HG03060 (cell line): ENCODE measurements at regions not wholly inside any gene's neighbourhood (a gene's known extent, or its start where the extent isn't known, plus 50 kb on each side); places are given as distances from the start of the nearest gene placed in this dataset.
"Not testable (repeated sequence)": the region's sequence is repeated elsewhere in the genome, so short reads cannot be mapped to it uniquely, and the experiment has no call there.

Experiments used
- ATAC-seq: cut with Tn5 transposase; IDR thresholded peaks from one replicate; pipeline ENCODE4 v1.9.1; 2021; ENCODE audit warnings: low read depth, moderate number of reproducible peaks; ENCODE audit not compliant: unreplicated experiment

DNA sequence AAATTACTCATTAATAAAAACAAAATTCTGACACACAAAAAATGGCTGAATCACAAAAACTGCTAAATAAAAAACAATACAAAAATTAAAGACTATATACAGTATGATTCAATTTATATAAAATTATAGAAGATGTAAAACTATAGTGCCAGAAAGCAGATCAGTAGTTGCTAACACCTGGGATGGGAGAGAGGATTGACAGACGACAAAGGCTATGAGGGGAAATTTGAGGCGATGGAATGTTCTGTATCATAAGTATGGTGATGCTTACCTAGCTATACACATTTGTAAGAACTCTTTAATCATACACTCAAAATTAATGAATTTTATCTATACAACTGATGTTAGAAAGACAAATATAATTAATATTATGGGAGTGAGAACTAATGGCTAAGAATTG lies 247.9 kb upstream of the GJE1 start:
- no peak for ATAC-seq

DNA sequence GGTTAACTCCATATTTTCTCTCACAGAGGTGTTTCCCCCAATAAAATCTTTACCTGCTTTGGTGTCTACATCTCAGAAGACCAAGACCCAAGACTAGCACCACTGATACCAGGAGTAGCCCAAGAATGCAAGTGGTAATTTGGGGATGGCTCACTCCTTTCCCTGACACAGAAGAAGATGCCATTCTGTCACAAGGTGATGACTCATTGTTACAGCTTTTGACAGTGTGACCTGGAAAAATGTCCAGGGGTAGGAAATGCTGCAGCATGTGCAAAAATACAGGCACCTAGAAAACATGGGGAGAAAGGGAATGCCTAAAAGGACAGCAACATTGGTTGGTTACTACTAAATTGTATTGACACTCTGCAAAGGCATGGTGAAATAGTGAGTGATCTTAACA lies 254.0 kb upstream of the GJE1 start:
- ATAC-seq, result no peak

DNA sequence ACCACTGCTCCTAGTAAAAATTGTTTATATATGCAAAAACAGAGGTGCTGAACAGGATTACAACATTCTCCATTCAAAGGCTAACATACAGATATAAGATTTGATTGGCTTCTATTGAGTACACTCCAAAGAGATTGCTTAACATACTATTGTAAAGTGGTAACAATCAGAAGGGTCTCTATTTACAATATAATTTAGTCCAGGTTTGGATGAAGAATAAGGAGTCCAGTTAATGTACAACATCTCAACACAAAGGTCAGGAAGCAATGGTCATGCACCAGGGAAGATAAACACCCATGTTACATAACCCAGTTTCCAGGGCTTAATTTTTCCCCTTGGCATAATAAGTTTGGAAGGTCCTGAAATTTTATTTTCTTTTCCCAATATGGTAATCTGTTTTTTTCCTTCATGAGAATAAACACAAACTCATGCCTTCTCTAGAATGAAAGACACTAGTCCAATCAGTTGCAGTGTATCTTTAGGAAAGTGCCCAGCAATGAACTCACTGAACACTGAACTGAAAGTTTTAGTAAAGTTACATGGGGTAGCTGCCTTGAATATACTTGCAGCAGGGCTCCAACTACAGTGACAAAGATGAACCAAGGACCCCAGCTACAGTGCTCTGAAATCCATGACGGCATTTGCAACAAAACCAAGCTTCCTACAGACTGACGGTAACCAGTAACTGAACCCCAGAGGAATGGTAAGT lies 255.3 kb upstream of the GJE1 start:
- no peak for ATAC-seq

DNA sequence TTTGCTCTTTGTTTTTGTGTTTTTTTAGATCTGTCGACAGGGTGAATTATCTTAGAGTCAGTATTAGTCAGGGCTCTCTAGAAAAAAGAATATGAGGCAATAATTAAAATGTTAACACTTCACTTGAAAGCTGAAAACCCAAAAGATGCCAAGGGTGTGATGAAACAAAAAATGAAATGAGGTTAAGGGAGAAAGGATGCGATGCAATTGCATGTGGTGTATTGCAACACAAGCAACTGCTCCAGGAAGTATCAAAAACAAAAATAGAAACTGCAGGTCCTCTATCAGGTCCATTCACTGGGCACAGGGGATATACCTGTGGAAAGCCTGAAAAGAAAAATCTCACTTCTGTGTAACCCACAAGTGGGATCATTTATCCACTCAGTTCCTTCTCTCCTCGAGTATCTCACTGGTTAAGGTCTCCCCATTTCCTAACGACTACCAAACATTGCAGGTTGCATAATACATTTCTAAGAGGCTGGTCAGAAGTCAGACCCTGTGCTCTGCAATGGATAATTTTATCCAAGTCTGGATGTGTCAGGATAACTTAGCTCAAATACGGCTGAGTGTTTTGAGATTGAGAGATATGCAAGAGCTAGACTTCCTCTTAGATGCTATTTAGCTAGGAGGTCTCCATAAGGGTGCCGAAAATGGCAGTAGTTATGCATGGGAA lies 257.7 kb upstream of the GJE1 start:
- no peak for ATAC-seq

DNA sequence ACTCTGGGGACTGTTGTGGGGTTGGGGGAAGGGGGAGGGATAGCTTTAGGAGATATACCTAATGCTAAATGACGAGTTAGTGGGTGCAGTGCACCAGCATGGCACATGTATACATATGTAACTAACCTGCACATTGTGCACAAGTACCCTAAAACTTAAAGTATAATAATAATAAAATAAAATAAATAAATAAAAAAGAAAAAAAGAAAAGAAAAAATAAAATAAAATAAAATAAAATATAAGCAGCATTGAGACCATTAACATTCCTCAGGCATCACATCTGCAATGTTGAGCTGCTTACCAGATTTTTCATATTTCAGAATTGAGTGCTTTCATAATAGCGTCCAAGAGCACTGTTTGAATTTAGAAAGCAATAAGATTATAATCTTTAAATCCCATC lies 263.2 kb upstream of the GJE1 start:
- not testable (repeated sequence) for ATAC-seq

DNA sequence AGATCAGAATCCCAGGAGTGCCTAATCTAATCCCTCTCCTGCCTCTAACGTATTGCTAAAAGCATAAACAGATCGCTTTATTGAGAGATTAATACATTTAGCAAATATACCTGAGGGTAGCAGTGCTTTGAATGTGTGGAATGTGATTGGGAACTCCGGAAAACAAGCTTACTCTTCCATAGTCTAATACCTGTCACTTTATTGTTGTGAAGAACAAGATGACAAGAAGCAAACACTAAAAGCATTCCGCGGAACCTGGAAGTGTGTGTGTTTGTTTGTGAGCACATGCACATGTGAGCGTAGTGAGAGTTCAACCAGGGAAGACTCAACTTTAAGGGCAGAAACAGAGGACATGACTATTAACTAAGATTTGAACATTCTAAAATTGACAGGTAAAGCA lies 265.0 kb upstream of the GJE1 start:
- ATAC-seq, result no peak

DNA sequence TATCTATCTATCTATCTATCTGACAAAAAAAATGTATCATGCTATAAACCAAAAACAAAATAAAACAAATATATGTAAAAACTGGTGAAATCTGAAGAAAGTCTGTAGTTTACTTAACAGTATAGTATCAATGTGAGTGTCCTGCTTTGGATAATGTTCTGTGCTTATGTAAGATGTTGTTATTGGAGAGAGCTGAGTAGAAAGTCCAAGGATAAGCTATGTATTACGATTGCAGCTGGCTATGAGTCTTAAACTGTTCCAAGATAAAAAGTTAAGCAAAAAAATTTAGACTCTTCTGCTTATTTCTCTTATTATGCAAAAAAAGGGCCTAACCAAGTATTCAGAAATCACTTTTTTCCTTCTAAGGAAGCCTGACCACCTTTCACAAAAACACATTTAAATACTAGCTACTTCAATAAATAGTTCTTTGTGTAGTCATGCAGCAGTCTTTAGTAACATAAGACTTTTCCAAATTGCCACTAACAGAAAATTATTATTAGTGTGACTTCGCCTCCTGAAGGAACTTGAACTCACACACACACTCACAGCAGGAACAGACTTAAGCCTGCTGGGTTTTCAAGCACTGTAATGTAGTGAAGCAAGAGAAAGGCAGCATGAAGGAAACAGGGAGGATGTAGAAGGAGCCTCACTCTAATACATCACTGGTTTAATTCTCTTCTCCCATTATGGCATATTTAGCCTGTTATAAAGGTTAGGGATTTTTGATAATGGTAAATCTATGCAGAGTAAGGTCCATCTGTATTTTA lies 265.8 kb upstream of the GJE1 start:
- ATAC-seq, result no peak

DNA sequence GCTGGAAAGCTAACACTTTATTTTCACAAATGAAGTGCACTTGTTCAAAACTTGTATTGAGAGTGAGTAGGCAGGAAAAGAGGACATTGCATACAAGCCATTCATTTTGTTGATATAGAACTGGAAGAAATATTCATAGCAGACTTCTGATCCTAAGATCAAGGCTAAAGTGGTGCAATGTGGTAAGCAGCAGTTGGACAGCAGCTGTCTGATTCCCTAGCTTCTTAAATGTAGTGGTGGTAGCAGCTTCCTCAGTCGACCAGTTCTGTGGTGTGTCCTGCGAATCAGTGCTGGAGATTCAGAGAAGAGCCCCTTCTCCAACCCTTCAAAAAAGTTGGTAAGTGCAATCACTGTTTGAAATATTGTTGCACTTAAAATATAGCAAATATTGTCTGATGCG lies 281.7 kb upstream of the GJE1 start:
- no peak for ATAC-seq

DNA sequence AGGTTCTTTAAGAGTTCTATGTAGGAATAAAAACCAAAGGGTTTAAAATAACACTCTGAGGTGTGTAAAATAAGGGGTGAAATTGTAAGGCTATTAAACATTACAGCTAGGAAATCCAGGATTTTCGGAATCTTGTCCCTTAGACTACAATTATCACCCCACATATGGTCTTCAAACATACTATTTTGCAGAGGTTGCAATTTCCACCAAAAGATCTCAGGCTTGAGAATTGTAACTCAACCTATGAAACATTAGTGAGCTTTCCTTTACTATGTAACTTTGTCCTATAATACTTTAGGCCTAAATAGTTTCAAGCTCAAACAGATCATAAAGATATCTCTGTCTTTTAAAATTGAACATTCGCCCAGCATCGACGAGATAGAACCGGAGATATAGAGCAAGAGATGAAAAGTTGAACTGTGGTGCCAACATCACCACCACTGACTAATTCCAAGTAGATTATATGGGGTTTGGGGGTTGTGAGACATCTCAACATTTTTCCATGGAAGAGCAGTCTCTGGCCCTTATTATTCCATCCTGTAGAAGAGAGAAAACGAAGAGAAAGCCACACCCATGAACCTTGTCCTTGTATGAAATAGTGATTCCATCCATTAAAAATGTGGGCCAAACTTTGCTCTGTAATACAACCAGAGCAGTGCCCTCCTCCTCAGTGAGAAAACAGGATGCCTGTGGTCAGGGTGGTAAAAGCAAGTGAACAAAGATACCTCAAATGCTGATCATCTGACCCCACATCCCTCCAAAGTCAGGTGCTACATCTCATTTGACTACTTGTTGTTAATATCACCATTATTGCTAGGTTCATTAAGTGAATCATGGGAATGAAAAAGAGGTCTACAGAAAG lies 284.5 kb upstream of the GJE1 start:
- ATAC-seq, result no peak

DNA sequence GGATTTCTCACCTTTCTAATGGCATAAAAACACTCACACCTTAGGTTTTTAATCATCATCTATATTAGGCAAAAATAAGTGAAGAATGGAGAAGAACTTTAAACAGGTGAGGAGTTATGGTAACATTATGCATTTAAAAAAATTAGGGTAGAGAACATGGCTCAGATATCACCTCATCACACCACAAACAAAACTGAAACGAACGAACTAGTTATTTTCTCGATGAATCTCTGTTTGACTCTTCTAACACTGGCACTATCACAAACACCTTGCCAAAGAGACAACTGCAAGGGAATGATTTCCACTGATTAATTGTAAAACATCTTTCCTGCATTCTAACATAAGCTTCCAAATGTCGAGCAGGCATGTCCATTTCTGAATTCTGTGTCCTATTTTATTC lies 286.1 kb upstream of the GJE1 start:
- ATAC-seq, result no peak

DNA sequence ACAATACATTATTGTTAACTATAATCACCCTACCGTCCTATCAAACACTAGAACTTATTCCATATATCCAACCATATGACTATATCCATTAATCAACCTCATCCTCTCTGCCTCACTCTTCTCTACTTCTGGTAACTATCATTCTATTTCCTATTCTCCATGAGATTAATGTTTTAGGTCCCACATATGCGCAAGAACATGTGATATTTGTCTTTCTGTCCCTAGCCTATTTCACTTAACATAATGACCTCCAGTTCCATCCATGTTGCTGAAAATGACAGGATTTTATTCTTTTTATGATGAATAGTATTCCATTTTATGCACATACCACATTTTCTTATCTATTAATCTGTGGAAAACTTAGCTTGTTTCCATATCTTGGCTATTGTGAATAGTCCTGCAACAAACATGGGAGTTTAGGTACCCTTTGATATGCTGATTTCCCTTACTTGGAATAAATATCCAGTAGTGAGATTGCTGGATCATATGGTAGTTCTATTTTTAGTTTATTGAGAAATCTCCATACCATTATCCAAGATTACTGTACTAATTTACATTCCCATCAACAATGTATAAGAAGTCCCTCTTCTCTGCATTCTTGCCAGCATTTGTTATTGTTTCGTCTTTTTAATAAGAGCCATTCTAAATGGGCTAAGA lies 289.4 kb upstream of the GJE1 start:
- ATAC-seq, result no peak

DNA sequence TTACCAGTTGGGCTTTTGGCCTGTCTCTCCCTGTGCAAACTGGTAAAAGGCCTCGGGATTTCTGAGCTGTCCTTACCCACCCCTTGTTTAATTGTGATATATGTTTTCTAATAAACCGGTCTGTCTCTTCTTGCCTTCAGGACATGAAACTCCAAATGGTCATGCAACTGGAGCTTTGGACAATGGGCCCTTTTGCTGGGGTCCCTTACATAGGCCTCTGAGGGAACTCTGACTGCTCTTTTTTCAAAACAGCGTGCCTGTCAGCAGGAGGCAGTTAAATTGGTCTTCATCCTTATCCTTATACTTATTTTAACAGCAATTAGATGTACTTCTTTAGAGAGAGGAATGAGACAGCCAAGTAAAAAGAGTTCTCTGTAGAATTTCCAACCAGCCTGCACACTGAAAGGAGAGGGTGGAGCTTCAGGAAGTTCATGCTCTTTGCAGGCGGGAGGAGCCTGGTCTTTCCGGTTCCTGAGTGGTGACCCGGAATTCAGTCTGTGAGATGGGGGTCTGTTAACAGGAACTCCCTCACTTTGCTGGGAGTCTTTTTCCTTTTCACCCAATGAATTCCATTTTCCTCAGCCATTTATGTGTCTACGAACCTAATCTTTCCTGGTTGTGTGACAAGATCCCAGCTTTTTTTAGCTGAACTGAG lies 299.6 kb upstream of the GJE1 start:
- no peak for ATAC-seq

DNA sequence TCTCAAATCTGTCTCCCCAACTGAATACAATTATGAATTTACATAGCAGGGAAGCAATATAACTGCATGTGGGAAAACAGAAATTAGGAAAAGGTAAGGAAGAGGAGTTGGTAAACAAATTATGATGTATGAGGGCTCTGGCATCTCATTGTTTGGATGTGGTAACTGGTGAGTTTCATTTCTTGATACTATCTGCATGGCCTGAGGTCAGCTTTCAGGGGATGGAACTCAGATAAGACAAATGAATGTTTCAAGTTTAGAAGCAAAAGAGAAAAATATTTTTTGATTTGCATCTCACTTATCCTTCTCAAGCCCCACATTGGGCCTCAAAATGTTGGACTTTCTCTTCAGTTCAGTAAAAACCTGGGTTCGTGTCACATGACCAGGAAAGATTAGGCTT lies 302.2 kb upstream of the GJE1 start:
- no peak for ATAC-seq

DNA sequence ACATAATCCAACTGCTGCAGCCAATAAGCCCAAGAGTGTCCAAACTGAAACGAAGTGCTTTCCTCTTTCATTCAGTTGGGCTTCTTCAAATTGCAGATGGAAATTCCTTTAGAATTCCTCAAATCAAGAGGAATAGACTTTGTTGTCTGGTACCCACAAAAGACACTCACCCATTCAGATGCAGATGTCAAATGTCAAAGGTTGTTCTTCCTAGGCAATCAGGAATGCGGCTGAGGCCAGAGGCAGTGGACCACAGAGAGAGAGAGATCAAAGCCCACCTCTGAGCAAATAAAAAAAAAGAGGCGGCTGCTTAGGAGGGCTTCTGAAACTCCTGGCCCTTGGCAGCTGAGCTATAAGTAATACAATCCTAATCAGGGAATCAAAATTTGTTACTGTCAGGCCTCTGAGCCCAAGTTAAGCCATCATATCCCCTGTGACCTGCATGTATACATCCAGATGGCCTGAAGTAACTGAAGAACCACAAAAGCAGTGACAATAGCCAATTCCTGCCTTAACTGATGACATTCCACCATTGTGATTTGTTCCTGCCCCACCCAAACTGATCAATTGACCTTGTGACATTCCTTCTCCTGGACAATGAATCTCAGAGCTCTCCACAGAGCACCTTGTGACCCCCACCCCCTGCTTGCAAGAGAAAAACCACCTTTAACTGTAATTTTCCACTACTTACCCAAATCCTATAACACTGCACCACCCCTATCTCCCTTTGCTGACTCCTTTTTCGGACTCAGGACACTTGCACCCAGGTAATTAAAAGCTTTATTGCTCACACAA lies 303.0 kb upstream of the GJE1 start:
- no peak for ATAC-seq

DNA sequence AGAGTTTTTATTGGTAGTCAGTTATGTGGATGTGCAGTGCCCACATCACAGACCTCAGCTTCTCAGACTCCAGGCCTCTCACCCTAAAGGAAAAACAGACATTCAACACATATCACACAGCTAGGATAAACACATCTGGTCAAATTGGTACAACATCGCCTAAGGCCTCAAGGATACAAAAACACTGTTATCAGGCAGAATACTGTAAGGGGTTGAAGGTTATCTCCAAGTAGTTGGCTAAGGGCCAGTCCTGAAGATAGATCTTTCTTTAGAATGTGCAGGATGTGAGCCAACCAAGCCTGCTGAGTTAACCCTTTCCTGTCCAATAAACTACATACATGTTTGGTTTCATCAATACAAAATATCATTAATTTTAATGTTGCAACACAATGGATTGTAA lies 308.4 kb upstream of the GJE1 start:
- ATAC-seq, result no peak

DNA sequence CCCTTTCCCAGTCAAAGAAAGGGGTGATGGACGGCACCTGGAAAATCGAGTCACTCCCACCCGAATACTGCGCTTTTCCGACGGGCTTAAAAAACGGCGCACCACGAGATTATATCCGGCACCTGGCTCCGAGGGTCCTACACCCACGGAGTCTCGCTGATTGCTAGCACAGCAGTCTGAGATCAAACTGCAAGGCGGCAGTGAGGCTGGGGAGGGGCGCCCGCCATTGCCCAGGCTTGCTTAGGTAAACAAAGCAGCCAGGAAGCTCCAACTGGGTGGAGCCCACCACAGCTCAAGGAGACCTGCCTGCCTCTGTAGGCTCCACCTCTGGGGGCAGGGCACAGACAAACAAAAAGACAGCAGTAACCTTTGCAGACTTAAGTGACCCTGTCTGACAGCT lies 317.7 kb upstream of the GJE1 start:
- not testable (repeated sequence) for ATAC-seq

DNA sequence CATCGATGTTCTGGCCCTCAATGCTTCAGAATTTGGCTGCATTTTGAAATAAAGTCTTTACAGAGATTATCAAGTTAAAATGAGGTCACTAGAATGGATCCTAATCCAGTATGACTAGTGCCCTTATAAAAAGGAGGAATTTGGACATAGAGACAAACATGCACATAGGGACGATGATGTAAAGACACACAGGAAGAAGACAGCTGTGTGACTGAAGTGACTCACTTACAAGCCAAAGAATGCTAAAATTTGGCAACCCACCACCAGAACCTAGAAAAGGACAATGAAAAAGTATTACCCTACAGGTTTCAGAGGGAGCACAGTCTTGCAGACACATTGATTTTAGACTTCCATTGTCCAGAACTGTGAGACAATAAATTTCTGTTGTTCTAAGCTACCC lies 322.8 kb upstream of the GJE1 start:
- ATAC-seq, result no peak

DNA sequence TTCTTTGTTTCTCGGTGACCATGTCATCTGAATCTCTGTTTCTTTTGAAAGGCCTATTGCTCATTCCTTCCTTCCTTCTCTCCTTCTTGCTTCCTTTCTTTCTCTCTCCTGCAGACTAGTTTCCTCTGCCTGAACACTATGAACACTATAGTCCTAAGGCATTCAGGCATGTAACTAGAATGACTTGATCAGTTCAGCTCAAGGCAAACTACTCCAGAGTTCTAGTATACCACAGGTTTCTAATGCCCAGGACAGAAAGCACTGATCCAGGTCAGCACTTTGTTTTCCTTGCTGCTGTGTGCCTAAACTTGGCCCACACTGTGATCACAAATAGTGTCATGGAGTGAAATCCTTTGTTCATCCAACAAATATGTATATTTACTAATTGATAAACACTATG lies 324.1 kb upstream of the GJE1 start:
- no peak for ATAC-seq

DNA sequence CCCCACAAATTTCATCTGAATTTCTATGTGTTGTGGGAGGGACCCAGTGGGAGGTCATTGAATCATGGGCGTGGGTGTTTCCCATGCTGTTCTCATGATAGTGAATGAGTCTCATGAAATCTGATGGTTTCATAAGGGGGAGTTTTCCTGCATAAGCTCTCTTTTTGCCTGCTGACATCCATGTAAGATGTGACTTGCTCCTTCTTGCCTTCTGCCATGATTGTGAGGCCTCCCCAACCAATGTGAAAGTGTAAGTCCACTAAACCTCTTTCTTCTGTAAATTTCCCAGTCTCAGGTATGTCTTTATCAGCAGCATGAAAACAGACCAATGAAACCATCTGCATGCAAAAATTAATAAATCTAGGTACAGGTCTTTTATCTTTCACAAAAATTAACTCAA lies 331.8 kb upstream of the GJE1 start:
- not testable (repeated sequence) for ATAC-seq
